ENCODE measurements at regions not wholly inside any gene's neighbourhood (a gene's known extent, or its start where the extent isn't known, plus 50 kb on each side); places are given as distances from the start of the nearest gene placed in this dataset.

DNA sequence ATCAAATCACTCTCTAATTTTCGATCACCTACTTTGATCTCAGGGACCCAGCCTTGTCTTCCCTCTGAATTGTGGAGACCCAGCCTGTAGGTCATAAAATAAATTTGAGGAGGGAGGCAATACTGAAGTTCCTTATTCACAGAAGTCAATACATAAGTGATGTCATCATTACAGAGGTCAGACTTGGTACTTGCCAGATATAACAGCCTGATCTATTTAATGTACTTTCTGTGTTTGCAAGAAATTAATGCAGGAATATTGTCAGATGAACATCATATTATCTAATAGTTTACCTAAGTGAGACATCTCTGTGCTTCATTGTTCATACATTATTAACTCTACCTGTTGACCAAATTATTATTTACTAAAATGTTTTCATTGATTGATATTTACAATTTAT, 105.6 kb downstream of the GPAM start:
- no peak overlapping the region for H3K9ac ChIP-seq (ENCODE audit: low read depth, low read length)
- no peaks in the 10 kb centered on the region for H3K9me3 ChIP-seq (ENCODE audit: insufficient read depth, low read depth, low read length)
- no peak overlapping the region for H3K27ac ChIP-seq (ENCODE audit: low read length)
- H3K36me3 ChIP-seq (ENCODE audit: insufficient read depth, low read depth, low read length): no peaks in the 10 kb centered on the region
- H3K4me3 ChIP-seq (ENCODE audit: low read length): no peak overlapping the region
- no peaks in the 10 kb centered on the region for H3K27me3 ChIP-seq (ENCODE audit: insufficient read depth, low read length)
- no peaks in the 10 kb centered on the region for H3K4me1 ChIP-seq (ENCODE audit: insufficient read depth, low read length)

DNA sequence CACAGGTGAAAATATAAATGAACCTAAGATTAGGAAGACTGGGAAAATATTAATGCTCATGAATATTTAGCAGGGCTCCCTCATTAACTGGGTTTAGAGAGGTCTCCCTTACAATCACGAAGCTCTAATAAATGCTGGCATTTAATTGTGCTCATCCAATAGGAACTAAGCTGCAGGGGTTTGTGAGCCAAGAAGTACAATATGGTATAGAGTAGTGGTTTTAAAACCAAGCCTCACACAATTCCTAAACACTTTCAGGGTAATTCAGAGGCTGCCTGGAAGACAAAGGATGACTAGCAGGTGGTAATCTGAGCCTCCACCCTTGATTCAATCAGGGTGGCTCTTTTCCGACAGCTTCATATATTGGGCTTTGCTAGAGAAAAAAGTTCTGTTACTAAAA, 103.3 kb downstream of the GPAM start:
- Histone ChIP-seq H3K27me3 (ENCODE audit: insufficient read depth, low read length) (no peaks in the 10 kb centered on the region), H3K9ac (ENCODE audit: low read depth, low read length) (no peak overlapping the region), H3K27ac (ENCODE audit: low read length) (no peak overlapping the region), H3K9me3 (ENCODE audit: insufficient read depth, low read depth, low read length) (no peaks in the 10 kb centered on the region), H3K4me3 (ENCODE audit: low read length) (no peak overlapping the region), H3K36me3 (ENCODE audit: insufficient read depth, low read depth, low read length) (no peaks in the 10 kb centered on the region), H3K4me1 (ENCODE audit: insufficient read depth, low read length) (no peaks in the 10 kb centered on the region)

DNA sequence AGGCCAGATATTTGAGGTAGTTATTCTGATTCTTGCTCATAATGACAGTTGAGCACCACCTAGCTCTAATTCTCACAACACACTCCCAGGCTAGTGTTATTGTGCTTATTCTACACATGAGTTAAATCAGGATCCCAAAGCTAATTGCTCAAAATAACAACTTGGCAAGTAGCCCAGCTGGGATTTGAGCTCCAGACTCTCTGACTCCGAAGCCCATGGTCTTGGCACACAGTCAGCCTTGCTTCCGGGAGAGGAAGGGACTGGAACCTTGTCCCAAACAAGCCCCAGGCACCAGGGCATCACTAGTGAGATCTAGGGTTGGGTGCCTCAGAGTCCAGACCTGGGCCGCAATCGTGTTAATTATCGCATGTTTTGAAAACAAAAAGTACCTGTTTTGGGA, 101.4 kb downstream of the GPAM start:
- Histone ChIP-seq H3K9me3 (ENCODE audit: insufficient read depth, low read depth, low read length) (no peaks in the 10 kb centered on the region), H3K27me3 (ENCODE audit: insufficient read depth, low read length) (no peaks in the 10 kb centered on the region), H3K27ac (ENCODE audit: low read length) (no peak overlapping the region), H3K4me1 (ENCODE audit: insufficient read depth, low read length) (no peaks in the 10 kb centered on the region), H3K9ac (ENCODE audit: low read depth, low read length) (no peak overlapping the region), H3K4me3 (ENCODE audit: low read length) (no peak overlapping the region), H3K36me3 (ENCODE audit: insufficient read depth, low read depth, low read length) (no peaks in the 10 kb centered on the region)

DNA sequence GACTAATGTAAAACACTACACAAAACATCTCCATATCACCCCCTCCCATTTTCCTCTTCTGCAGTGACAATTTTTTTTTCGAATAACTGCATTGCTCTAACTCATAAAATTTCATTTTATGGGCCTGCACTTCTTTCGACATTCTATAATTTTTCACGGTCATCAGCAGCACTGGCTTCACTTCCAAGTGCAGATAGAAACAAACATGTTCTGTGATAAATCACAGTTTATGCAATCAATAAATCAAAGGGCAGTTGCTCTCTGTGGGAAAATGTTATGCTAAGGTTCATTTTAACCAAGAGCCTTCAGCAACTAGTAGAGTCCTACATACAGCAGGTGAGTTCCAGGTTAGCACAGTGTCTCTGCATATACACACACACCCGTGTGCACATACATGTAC, 100.1 kb downstream of the GPAM start:
- Histone ChIP-seq H3K9ac (ENCODE audit: low read depth, low read length) (no peak overlapping the region), H3K36me3 (ENCODE audit: insufficient read depth, low read depth, low read length) (no peaks in the 10 kb centered on the region), H3K27me3 (ENCODE audit: insufficient read depth, low read length) (no peaks in the 10 kb centered on the region), H3K9me3 (ENCODE audit: insufficient read depth, low read depth, low read length) (no peaks in the 10 kb centered on the region), H3K4me3 (ENCODE audit: low read length) (no peak overlapping the region), H3K4me1 (ENCODE audit: insufficient read depth, low read length) (no peaks in the 10 kb centered on the region), H3K27ac (ENCODE audit: low read length) (no peak overlapping the region)

DNA sequence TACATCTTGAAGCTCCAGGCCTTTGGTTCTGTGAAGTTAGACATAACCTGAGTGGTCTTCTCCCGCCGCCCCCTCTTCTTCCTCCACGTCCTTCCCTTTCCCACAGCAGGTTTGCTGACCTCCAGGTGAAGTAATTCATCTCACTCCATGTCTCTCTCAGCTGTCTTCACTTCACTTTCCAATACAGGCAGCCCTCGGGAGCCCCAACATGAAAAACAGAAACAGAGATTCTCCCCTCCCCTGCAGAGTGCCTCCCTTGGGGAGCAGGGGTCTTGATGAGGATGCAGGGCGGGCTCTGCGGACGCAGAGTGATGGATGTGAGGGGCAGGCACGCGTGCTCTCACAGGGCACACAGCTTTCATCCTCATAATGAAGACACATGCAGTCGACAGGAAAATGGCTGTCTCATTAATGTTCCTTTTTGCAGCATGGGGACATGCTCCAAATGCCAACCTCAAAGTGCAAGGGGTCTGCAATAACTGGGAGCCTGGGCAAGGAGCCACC, 95.6 kb downstream of the GPAM start:
- H3K27me3 ChIP-seq (ENCODE audit: insufficient read depth, low read length): no peaks in the 10 kb centered on the region
- no peak overlapping the region for H3K9ac ChIP-seq (ENCODE audit: low read depth, low read length)
- no peaks in the 10 kb centered on the region for H3K4me1 ChIP-seq (ENCODE audit: insufficient read depth, low read length)
- no peaks in the 10 kb centered on the region for H3K9me3 ChIP-seq (ENCODE audit: insufficient read depth, low read depth, low read length)
- H3K36me3 ChIP-seq (ENCODE audit: insufficient read depth, low read depth, low read length): no peaks in the 10 kb centered on the region
- H3K4me3 ChIP-seq (ENCODE audit: low read length): no peak overlapping the region
- H3K27ac ChIP-seq (ENCODE audit: low read length): no peak overlapping the region

DNA sequence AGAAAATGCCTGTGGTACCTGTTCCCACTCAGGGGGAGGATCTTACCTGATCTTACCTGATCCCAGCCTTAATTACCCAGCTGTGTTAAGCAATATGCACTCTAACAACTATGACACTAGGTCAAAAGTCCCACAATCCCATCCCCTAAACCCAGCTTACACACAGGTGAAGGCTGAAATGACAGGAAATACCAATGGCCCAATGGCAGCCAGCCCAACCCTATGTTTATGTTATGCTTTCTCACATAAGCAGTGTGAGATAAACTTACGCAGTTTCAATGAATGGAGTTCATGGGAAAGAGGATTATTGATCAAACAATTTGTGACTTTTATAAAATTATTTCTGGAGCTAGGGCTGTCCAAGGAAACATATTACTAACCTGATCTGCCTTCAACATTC, 91.9 kb downstream of the GPAM start:
- Histone ChIP-seq H3K9ac (ENCODE audit: low read depth, low read length) (no peak overlapping the region), H3K27me3 (ENCODE audit: insufficient read depth, low read length) (no peaks in the 10 kb centered on the region), H3K9me3 (ENCODE audit: insufficient read depth, low read depth, low read length) (no peaks in the 10 kb centered on the region), H3K27ac (ENCODE audit: low read length) (no peak overlapping the region), H3K4me3 (ENCODE audit: low read length) (no peak overlapping the region), H3K4me1 (ENCODE audit: insufficient read depth, low read length) (no peaks in the 10 kb centered on the region), H3K36me3 (ENCODE audit: insufficient read depth, low read depth, low read length) (no peaks in the 10 kb centered on the region)

DNA sequence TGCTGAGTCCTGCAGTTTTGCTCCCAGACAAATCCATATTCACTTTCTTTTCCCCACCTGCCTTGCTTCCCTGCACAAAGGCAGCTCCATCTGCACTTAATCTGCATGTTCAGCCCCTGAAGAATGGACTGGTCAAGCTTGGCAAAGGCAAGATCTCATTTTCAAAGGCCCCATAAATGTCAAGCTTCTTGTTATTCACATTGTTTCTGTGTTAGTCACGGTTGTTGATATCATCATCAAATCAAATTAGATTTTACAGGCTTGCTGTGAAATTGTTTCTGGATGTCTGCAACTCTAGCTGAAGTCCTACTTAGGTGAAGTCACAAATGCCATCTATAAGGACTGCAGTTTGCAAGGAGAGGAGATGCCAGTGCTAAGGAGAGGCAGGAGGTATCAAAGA, 91.0 kb downstream of the GPAM start:
- no peak overlapping the region for H3K9ac ChIP-seq (ENCODE audit: low read depth, low read length)
- H3K27ac ChIP-seq (ENCODE audit: low read length): no peak overlapping the region
- H3K9me3 ChIP-seq (ENCODE audit: insufficient read depth, low read depth, low read length): no peaks in the 10 kb centered on the region
- H3K4me3 ChIP-seq (ENCODE audit: low read length): no peak overlapping the region
- H3K36me3 ChIP-seq (ENCODE audit: insufficient read depth, low read depth, low read length): no peaks in the 10 kb centered on the region
- no peaks in the 10 kb centered on the region for H3K27me3 ChIP-seq (ENCODE audit: insufficient read depth, low read length)
- H3K4me1 ChIP-seq (ENCODE audit: insufficient read depth, low read length): no peaks in the 10 kb centered on the region

DNA sequence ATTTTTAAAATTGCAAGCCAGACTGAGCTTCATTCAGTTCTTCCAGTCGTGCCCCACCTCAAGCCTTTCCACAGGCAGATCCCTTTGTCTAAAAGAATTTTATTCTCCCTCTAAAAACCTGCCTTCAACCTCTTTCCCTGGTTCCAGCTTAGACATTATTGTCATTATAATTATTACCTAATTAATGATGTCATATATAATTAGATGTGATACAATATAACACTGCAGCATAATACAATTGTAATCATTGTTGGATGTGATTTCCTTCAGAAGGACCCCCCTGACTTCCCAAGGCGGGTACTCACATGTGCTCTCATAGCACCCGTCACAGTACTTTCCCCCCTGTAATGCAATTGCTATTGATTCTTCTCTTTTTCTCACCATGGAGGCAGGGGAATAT, 88.6 kb downstream of the GPAM start:
- H3K4me1 ChIP-seq (ENCODE audit: insufficient read depth, low read length): no peaks in the 10 kb centered on the region
- no peak overlapping the region for H3K9ac ChIP-seq (ENCODE audit: low read depth, low read length)
- H3K9me3 ChIP-seq (ENCODE audit: insufficient read depth, low read depth, low read length): no peaks in the 10 kb centered on the region
- no peak overlapping the region for H3K27ac ChIP-seq (ENCODE audit: low read length)
- no peak overlapping the region for H3K4me3 ChIP-seq (ENCODE audit: low read length)
- H3K27me3 ChIP-seq (ENCODE audit: insufficient read depth, low read length): no peaks in the 10 kb centered on the region
- H3K36me3 ChIP-seq (ENCODE audit: insufficient read depth, low read depth, low read length): no peaks in the 10 kb centered on the region

DNA sequence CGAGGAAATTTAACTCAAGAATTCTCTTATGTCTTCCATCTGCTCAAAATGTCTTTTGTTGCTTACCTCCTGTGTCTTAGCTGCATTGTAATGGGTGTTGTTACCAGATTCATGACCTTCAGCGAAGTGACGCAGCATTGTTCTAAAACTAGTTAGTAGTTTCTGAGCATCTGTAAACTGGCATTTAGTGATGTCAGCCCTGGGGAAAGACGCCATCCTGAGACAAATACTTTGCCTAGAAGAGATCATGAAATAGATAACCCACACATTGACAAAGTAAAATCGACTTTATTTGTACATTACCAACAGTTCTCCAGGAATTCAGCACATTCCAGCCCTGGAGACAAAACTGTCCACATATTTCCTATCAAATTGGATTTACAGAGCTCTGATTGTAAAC, 87.8 kb downstream of the GPAM start:
- H3K4me1 ChIP-seq (ENCODE audit: insufficient read depth, low read length): no peaks in the 10 kb centered on the region
- H3K27ac ChIP-seq (ENCODE audit: low read length): no peak overlapping the region
- no peaks in the 10 kb centered on the region for H3K36me3 ChIP-seq (ENCODE audit: insufficient read depth, low read depth, low read length)
- no peak overlapping the region for H3K9ac ChIP-seq (ENCODE audit: low read depth, low read length)
- no peaks in the 10 kb centered on the region for H3K27me3 ChIP-seq (ENCODE audit: insufficient read depth, low read length)
- H3K9me3 ChIP-seq (ENCODE audit: insufficient read depth, low read depth, low read length): no peaks in the 10 kb centered on the region
- H3K4me3 ChIP-seq (ENCODE audit: low read length): no peak overlapping the region

DNA sequence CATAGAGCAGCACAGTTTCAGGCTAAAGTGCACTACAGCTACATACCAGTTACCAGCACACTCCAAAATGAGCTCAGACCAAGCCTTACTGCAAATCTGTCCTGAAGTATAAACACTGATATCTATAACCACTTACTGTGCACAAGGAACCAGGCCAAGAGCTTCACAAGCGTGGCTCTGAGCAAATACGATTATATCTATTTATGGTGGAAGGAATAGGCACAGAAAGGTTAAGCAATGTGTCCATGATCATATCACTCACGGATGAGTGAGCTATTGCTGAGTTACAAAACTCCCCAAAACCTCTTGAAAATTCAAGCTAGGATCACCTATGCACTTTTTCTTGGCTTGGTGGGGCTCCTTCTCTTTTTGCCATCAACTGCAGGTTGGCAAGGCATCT, 84.9 kb downstream of the GPAM start:
- Histone ChIP-seq H3K9ac (ENCODE audit: low read depth, low read length) (no peak overlapping the region), H3K27ac (ENCODE audit: low read length) (no peak overlapping the region), H3K4me1 (ENCODE audit: insufficient read depth, low read length) (no peaks in the 10 kb centered on the region), H3K27me3 (ENCODE audit: insufficient read depth, low read length) (no peaks in the 10 kb centered on the region), H3K4me3 (ENCODE audit: low read length) (no peak overlapping the region), H3K9me3 (ENCODE audit: insufficient read depth, low read depth, low read length) (peaks cover 10% of the 10 kb centered on the region), H3K36me3 (ENCODE audit: insufficient read depth, low read depth, low read length) (no peaks in the 10 kb centered on the region; the same call in 1 of the 2 replicates)

Measured in iPS-20b (cell line).